Bronchial epithelial cell (primary cell): ENCODE measurements at regions not wholly inside any gene's neighbourhood (a gene's known extent, or its start where the extent isn't known, plus 50 kb on each side); places are given as distances from the start of the nearest gene placed in this dataset.

Source experiments
- DNase-seq: peaks from one replicate; pipeline ENCODE4 v3.0.0-alpha.2; 2010; ENCODE audit warnings: low read depth
- FAIRE-seq: peaks from 2 replicates; lab custom pipeline; 2011; peaks lifted over from hg19 to GRCh38; lab: Jason Lieb, UNC
- H3K27me3 ChIP-seq: 2 replicates; pipeline ENCODE4 v1.5.1; 2011; ENCODE audit warnings: low read length; ENCODE audit not compliant: control insufficient read depth, insufficient read depth
- H3K36me3 ChIP-seq: 2 replicates; pipeline ENCODE4 v1.5.1; 2011; ENCODE audit warnings: low read length; ENCODE audit not compliant: control insufficient read depth, insufficient read depth
- H3K4me3 ChIP-seq: 2 replicates; pipeline ENCODE4 v1.5.1; 2011; ENCODE audit warnings: mild to moderate bottlenecking, low read depth, low read length, control low read depth
- CTCF ChIP-seq: IDR thresholded peaks from 2 replicates; pipeline ENCODE4 v1.5.1; 2011; ENCODE audit warnings: mild to moderate bottlenecking, moderate library complexity, low read length, control low read depth, inconsistent platforms; ENCODE audit not compliant: insufficient read depth, severe bottlenecking

GRCh38 chr6:1153696-1154245 is 158.1 kb upstream of the FOXQ1 start:
- DNase-seq, result no peak
- no peak overlapping the region for H3K4me3 ChIP-seq
- H3K27me3 ChIP-seq, result peaks cover 2% of the 10 kb centered on the region
- FAIRE-seq, result no peak
- H3K36me3 ChIP-seq, result no peaks in the 10 kb centered on the region
- no peak for TF ChIP-seq CTCF

GRCh38 chr6:1146500-1146899 is 165.4 kb upstream of the FOXQ1 start:
- no peak for TF ChIP-seq CTCF
- H3K4me3 ChIP-seq, result no peak overlapping the region
- H3K27me3 ChIP-seq, result peaks cover 4% of the 10 kb centered on the region
- FAIRE-seq, result no peak
- no peaks in the 10 kb centered on the region for H3K36me3 ChIP-seq
- no peak for DNase-seq

GRCh38 chr6:1145768-1146218 is 166.1 kb upstream of the FOXQ1 start:
- peaks cover 4% of the 10 kb centered on the region for H3K27me3 ChIP-seq
- FAIRE-seq (no peak), DNase-seq (no peak)
- no peak overlapping the region for H3K4me3 ChIP-seq
- TF ChIP-seq CTCF, result no peak
- H3K36me3 ChIP-seq, result no peaks in the 10 kb centered on the region

- Histone ChIP-seq H3K36me3 (no peaks in the 10 kb centered on the region), H3K4me3 (no peak overlapping the region), H3K27me3 (peaks cover 2% of the 10 kb centered on the region)
- no peak for TF ChIP-seq CTCF
- FAIRE-seq (no peak), DNase-seq (peak; percentile 17)
Measured at GRCh38 chr6:1144842-1145767, 166.8 kb upstream of the FOXQ1 start.

- Histone ChIP-seq H3K4me3 (no peak overlapping the region), H3K36me3 (no peaks in the 10 kb centered on the region), H3K27me3 (peaks cover 2% of the 10 kb centered on the region)
- TF ChIP-seq CTCF, result no peak
- no peak for DNase-seq
- FAIRE-seq, result no peak
Measured at GRCh38 chr6:1143655-1144054, 168.2 kb upstream of the FOXQ1 start.
